Body of pancreas (tissue), 4 donors: ENCODE measurements at regions not wholly inside any gene's neighbourhood (a gene's known extent, or its start where the extent isn't known, plus 50 kb on each side); places are given as distances from the start of the nearest gene placed in this dataset.

Experiments
- POLR2A ChIP-seq, 3 donors: fragments of 450-650 bp; IDR thresholded peaks; one replicate each; pipeline ENCODE4 v1.6.1; 2016; ENCODE audit warnings: antibody characterized with exemption in 3 of 3, mild to moderate bottlenecking in 2 of 3
- TF ChIP-seq, protein P1 (sequence below), 7 experiments: fragments of 450-650 bp in 4 of 7; fragments of 200-600 bp in 3 of 7; sonication (generic) in 3 of 7; IDR thresholded peaks; one replicate each; pipeline ENCODE4 v1.5.1; 2016 to 2019; ENCODE audit warnings: antibody characterized with exemption in 7 of 7

GRCh38 chr2:48059975-48060374 lies 153.7 kb upstream of the FBXO11 start:
- TF ChIP-seq, protein P1, sequence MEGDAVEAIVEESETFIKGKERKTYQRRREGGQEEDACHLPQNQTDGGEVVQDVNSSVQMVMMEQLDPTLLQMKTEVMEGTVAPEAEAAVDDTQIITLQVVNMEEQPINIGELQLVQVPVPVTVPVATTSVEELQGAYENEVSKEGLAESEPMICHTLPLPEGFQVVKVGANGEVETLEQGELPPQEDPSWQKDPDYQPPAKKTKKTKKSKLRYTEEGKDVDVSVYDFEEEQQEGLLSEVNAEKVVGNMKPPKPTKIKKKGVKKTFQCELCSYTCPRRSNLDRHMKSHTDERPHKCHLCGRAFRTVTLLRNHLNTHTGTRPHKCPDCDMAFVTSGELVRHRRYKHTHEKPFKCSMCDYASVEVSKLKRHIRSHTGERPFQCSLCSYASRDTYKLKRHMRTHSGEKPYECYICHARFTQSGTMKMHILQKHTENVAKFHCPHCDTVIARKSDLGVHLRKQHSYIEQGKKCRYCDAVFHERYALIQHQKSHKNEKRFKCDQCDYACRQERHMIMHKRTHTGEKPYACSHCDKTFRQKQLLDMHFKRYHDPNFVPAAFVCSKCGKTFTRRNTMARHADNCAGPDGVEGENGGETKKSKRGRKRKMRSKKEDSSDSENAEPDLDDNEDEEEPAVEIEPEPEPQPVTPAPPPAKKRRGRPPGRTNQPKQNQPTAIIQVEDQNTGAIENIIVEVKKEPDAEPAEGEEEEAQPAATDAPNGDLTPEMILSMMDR (IDR thresholded peaks at IDR 0.05) = no peak
- TF ChIP-seq POLR2A (IDR thresholded peaks at IDR 0.05) = no peak
